ENCODE measurements at regions not wholly inside any gene's neighbourhood (a gene's known extent, or its start where the extent isn't known, plus 50 kb on each side); places are given as distances from the start of the nearest gene placed in this dataset.

- no peak overlapping the region for H3K4me3 Mint-ChIP-seq (ENCODE audit: unreplicated experiment)
- TF ChIP-seq CTCF (IDR thresholded peaks at IDR 0.05; ENCODE audit: insufficient read depth in 1 of 2, low read depth in 1 of 2, low read length in 1 of 2, severe bottlenecking in 1 of 2, unreplicated experiment in 1 of 2): no peak
- intact Hi-C loops (cut with micrococcal nuclease; ENCODE audit: unreplicated experiment): no loop called here
- no peaks in the 10 kb centered on the region for H3K4me1 Mint-ChIP-seq (ENCODE audit: low read depth, unreplicated experiment)
- Histone ChIP-seq H3K27me3 (replicated peaks; ENCODE audit: control insufficient read depth, insufficient read depth, low read length) (no peaks in the 10 kb centered on the region), H3K4me1 (no peaks in the 10 kb centered on the region), H3K36me3 (ENCODE audit: control insufficient read depth, insufficient read depth, low read length) (no peaks in the 10 kb centered on the region), H3K4me3 (ENCODE audit: low read depth, low read length) (no peak overlapping the region), H3K9me3 (no peaks in the 10 kb centered on the region)
- H3K27me3 Mint-ChIP-seq (ENCODE audit: insufficient read depth, unreplicated experiment): peaks cover 15% of the 10 kb centered on the region
- DNase-seq: no peak
- CTCF ChIA-PET: no interaction called here
- POLR2A ChIA-PET: no interaction called here
- no peaks in the 10 kb centered on the region for H3K36me3 Mint-ChIP-seq (ENCODE audit: insufficient read depth, unreplicated experiment)
- H3K27ac Mint-ChIP-seq (ENCODE audit: unreplicated experiment): no peak overlapping the region
- no peaks in the 10 kb centered on the region for H3K9me3 Mint-ChIP-seq (ENCODE audit: unreplicated experiment)
- BruUV-seq (replicated peaks): no TSS peak
Measured at GRCh38 chr20:1784586-1784985, 110.6 kb upstream of the SIRPA start.

GRCh38 chr20:1783245-1783644, 112.0 kb upstream of the SIRPA start:
- H3K9me3 Mint-ChIP-seq (ENCODE audit: unreplicated experiment): no peaks in the 10 kb centered on the region
- H3K27ac Mint-ChIP-seq (ENCODE audit: unreplicated experiment): no peak overlapping the region
- peaks cover 14% of the 10 kb centered on the region for H3K27me3 Mint-ChIP-seq (ENCODE audit: insufficient read depth, unreplicated experiment)
- Histone ChIP-seq H3K27me3 (replicated peaks; ENCODE audit: control insufficient read depth, insufficient read depth, low read length) (no peaks in the 10 kb centered on the region), H3K36me3 (ENCODE audit: control insufficient read depth, insufficient read depth, low read length) (no peaks in the 10 kb centered on the region), H3K4me3 (ENCODE audit: low read depth, low read length) (no peak overlapping the region), H3K9me3 (no peaks in the 10 kb centered on the region), H3K4me1 (0 out of 2 replicates have a peak, but pooled peaks cover under 1% of the 10 kb centered on the region)
- TF ChIP-seq CTCF (IDR thresholded peaks at IDR 0.05; ENCODE audit: insufficient read depth in 1 of 2, low read depth in 1 of 2, low read length in 1 of 2, severe bottlenecking in 1 of 2, unreplicated experiment in 1 of 2): no peak
- ChIA-PET CTCF (no interaction called here), POLR2A (no interaction called here)
- H3K4me3 Mint-ChIP-seq (ENCODE audit: unreplicated experiment): no peak overlapping the region
- H3K4me1 Mint-ChIP-seq (ENCODE audit: low read depth, unreplicated experiment): no peaks in the 10 kb centered on the region
- H3K36me3 Mint-ChIP-seq (ENCODE audit: insufficient read depth, unreplicated experiment): no peaks in the 10 kb centered on the region
- DNase-seq: no peak
- intact Hi-C loops (cut with micrococcal nuclease; ENCODE audit: unreplicated experiment): no loop called here
- BruUV-seq (replicated peaks): no TSS peak

- Mint-ChIP-seq H3K4me1 (ENCODE audit: low read depth, unreplicated experiment) (peaks cover 9% of the 10 kb centered on the region), H3K4me3 (ENCODE audit: unreplicated experiment) (no peak overlapping the region), H3K36me3 (ENCODE audit: insufficient read depth, unreplicated experiment) (no peaks in the 10 kb centered on the region), H3K27ac (ENCODE audit: unreplicated experiment) (no peak overlapping the region), H3K27me3 (ENCODE audit: insufficient read depth, unreplicated experiment) (peaks cover 12% of the 10 kb centered on the region), H3K9me3 (ENCODE audit: unreplicated experiment) (no peaks in the 10 kb centered on the region)
- no peak for TF ChIP-seq CTCF (IDR thresholded peaks at IDR 0.05; ENCODE audit: insufficient read depth in 1 of 2, low read depth in 1 of 2, low read length in 1 of 2, severe bottlenecking in 1 of 2, unreplicated experiment in 1 of 2)
- ChIA-PET CTCF (no interaction called here), POLR2A (no interaction called here)
- H3K4me3 ChIP-seq (ENCODE audit: low read depth, low read length): no peak overlapping the region
- DNase-seq: no peak
- H3K27me3 ChIP-seq (replicated peaks; ENCODE audit: control insufficient read depth, insufficient read depth, low read length): no peaks in the 10 kb centered on the region
- no peaks in the 10 kb centered on the region for H3K9me3 ChIP-seq
- intact Hi-C loops (cut with micrococcal nuclease; ENCODE audit: unreplicated experiment): no loop called here
- H3K36me3 ChIP-seq (ENCODE audit: control insufficient read depth, insufficient read depth, low read length): no peaks in the 10 kb centered on the region
- 0 out of 2 replicates have a peak, but pooled peaks cover 10% of the 10 kb centered on the region for H3K4me1 ChIP-seq
- BruUV-seq (replicated peaks): no TSS peak
Measured at GRCh38 chr20:1782181-1782580, 113.0 kb upstream of the SIRPA start.
